ENCODE measurements at regions not wholly inside any gene's neighbourhood (a gene's known extent, or its start where the extent isn't known, plus 50 kb on each side); places are given as distances from the start of the nearest gene placed in this dataset.
"Not testable (repeated sequence)": the region's sequence is repeated elsewhere in the genome, so short reads cannot be mapped to it uniquely, and the experiment has no call there.

DNA sequence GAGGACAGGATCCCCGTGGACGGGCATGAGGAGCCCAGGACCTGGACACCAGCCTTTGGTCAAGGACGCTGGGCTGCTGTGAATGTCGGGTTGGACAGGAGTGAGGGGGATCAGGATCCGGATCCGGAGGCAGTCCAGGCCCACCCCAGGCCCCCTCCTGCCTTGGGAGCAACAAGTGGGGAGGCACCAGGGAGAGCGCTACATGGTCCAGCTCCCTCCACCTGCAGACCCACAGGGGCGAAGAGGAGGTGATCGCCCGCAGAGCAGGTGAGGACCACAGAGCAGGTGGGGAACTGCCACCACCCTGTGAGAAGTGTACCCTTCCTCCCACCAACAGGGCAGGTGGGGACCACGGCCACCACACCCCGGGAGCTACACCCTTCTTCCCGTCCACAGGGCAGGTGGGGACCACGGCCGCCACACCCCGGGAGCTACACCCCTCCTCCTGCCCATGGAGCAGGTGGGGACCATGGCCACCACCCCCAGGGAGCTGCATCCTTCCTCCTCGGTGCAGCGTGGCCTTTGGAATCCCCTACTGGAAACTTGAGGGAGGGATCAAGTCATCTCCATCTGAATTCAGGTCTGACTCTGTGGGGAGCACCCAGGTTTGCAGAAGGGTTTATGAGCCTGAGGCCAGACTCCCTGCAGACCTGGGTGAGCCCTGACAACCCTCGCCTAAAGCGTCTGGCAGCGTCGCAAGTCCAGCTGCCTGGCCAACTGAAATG, 141.0 kb downstream of the BRD1 start:
- peak in 1 of 7 donors; percentile 8 for DNase-seq
- H3K36me3 ChIP-seq (replicated peaks in 1 of 2), result no peaks in the 10 kb centered on the region
- no peak overlapping the region for H3K4me3 ChIP-seq
- no peaks in the 10 kb centered on the region for H3K9me3 ChIP-seq (replicated peaks in 1 of 3)
- no peak for TF ChIP-seq POLR2A (IDR thresholded peaks at IDR 0.05)
- TF ChIP-seq, protein P1, sequence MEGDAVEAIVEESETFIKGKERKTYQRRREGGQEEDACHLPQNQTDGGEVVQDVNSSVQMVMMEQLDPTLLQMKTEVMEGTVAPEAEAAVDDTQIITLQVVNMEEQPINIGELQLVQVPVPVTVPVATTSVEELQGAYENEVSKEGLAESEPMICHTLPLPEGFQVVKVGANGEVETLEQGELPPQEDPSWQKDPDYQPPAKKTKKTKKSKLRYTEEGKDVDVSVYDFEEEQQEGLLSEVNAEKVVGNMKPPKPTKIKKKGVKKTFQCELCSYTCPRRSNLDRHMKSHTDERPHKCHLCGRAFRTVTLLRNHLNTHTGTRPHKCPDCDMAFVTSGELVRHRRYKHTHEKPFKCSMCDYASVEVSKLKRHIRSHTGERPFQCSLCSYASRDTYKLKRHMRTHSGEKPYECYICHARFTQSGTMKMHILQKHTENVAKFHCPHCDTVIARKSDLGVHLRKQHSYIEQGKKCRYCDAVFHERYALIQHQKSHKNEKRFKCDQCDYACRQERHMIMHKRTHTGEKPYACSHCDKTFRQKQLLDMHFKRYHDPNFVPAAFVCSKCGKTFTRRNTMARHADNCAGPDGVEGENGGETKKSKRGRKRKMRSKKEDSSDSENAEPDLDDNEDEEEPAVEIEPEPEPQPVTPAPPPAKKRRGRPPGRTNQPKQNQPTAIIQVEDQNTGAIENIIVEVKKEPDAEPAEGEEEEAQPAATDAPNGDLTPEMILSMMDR (IDR thresholded peaks at IDR 0.05), result no peak
- H3K4me1 ChIP-seq (replicated peaks in 1 of 2), result no peaks in the 10 kb centered on the region
- intact Hi-C loops (cut with DNase I), result no loop called here
- no peak overlapping the region for H3K27ac ChIP-seq
- H3K27me3 ChIP-seq, result peaks cover 32% of the 10 kb centered on the region
- 73 to 81% (median 79%) methylated on average over 11 to 22 of the region's 22 CpGs for WGBS, 4 donors

DNA sequence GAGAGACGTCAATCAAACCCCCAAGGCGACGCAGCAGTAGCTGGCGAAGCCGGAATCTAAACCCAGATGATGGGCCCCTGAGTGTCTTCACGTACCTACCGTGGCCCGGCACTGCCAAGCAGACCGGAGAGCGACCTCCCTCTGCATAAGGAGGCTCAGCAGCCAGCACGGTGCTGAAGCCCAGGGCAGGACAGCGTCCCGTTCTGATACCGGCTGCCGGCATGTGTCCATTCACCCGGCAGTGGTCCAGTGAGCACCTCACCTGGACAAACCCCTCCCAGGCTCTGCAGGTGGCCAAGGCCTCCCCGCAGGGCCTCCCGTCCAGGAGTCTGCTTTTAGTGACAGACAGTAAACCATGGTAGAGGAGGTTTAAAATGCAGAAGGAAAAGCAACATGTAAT, 142.0 kb downstream of the BRD1 start:
- H3K4me1 ChIP-seq (replicated peaks in 1 of 2), result no peaks in the 10 kb centered on the region
- TF ChIP-seq POLR2A (IDR thresholded peaks at IDR 0.05), result no peak
- TF ChIP-seq, protein P1 (IDR thresholded peaks at IDR 0.05), result no peak
- intact Hi-C loops (cut with DNase I), result no loop called here
- no peaks in the 10 kb centered on the region for H3K9me3 ChIP-seq (replicated peaks in 1 of 3)
- DNase-seq, result peak in 1 of 7 donors; percentile 7
- no peak overlapping the region for H3K27ac ChIP-seq
- H3K4me3 ChIP-seq, result no peak overlapping the region
- 75 to 79% (median 77%) methylated on average over 8 to 18 of the region's 18 CpGs for WGBS, 4 donors
- H3K27me3 ChIP-seq, result peaks cover 32% of the 10 kb centered on the region
- H3K36me3 ChIP-seq (replicated peaks in 1 of 2), result no peaks in the 10 kb centered on the region

DNA sequence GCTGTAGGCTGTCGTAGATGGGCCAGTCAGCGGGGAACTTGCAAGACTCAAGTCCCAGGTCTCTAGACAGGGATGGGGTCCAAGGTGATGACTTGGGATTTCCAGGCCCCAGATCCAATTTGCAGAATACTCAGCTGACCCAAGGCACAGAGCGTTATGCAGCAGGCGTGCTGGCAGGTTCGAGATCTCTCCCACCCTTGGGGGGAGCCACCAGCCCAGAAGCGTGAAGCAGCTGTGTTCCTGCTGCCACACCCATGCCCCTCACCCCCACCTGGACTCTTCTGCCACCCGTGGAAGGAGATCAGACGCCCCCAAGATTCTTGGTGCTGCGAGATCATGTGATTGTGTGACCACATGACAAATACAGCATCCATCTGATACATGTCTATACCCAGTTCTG, 142.6 kb downstream of the BRD1 start:
- Histone ChIP-seq H3K9me3 (replicated peaks in 1 of 3) (no peaks in the 10 kb centered on the region), H3K27me3 (peaks cover 32% of the 10 kb centered on the region), H3K36me3 (replicated peaks in 1 of 2) (no peaks in the 10 kb centered on the region), H3K27ac (no peak overlapping the region), H3K4me1 (replicated peaks in 1 of 2) (no peaks in the 10 kb centered on the region), H3K4me3 (no peak overlapping the region)
- WGBS, 4 donors, result 60 to 76% (median 72%) methylated on average over 5 to 9 of the region's 9 CpGs
- intact Hi-C loops (cut with DNase I), result no loop called here
- no peak for TF ChIP-seq POLR2A (IDR thresholded peaks at IDR 0.05)
- TF ChIP-seq, protein P1 (IDR thresholded peaks at IDR 0.05), result no peak
- no peak for DNase-seq

DNA sequence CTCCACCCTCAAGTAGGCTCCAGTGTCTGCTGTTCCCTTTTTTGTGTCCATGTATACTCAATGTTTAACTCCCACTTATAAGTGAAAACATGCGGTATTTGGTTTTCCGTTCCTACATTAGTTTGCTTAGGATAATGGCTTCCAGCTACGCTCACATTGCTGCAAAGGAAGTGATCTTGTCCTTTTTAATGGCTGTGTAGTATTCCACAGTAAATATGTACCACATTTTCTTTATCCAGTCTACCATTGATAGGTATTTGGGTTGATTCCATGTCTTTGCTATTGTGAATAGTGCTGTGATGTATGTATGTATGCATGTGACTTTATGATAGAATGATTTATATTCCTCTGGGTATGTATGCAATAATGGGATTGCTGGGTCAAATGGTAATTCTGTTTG, 144.6 kb downstream of the BRD1 start:
- H3K27ac ChIP-seq, result no peak overlapping the region
- no peaks in the 10 kb centered on the region for H3K36me3 ChIP-seq (replicated peaks in 1 of 2)
- intact Hi-C loops (cut with DNase I), result no loop called here
- no peaks in the 10 kb centered on the region for H3K9me3 ChIP-seq (replicated peaks in 1 of 3)
- no peak for TF ChIP-seq POLR2A (IDR thresholded peaks at IDR 0.05)
- TF ChIP-seq, protein P1 (IDR thresholded peaks at IDR 0.05), result no peak
- 68 to 88% (median 81%) methylated on average over 3 of the region's 3 CpGs for WGBS, 4 donors
- no peak overlapping the region for H3K4me3 ChIP-seq
- H3K27me3 ChIP-seq, result peaks cover 23% of the 10 kb centered on the region
- no peaks in the 10 kb centered on the region for H3K4me1 ChIP-seq (replicated peaks in 1 of 2)
- no peak for DNase-seq

DNA sequence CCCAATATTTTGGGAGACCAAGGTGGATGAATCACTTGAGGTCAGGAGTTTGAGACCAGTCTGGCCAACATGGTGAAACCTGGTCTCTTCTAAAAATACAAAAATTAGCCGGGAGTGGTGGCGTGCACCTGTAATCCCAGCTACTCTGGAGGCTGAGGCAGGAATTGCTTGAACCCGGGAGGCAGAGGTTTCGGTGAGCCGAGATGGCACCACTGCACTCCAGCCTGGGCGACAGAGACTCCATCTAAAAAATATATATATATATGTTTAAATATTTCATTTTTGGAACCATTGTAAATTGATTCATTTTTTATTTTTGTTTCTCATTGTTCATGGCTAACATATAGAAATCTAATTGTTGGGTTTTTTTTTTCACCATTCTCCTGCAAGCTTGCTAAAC, 146.9 kb downstream of the BRD1 start:
- H3K9me3 ChIP-seq (replicated peaks in 1 of 3); H3K4me1 ChIP-seq (replicated peaks in 1 of 2); H3K4me3 ChIP-seq; intact Hi-C loops (cut with DNase I); H3K27ac ChIP-seq; DNase-seq; H3K36me3 ChIP-seq (replicated peaks in 1 of 2): not testable (repeated sequence)
- 90 to 94% (median 91%) methylated on average over 6 of the region's 6 CpGs for WGBS, 4 donors
- H3K27me3 ChIP-seq, result peaks cover 16% of the 10 kb centered on the region

Measured in adrenal gland (tissue), 9 donors.